Hematopoietic multipotent progenitor cell treated with erythropoietin and hydrocortisone succinate and interleukin-3 and kit ligand, for 15 days (in vitro differentiated cells): ENCODE measurements at regions not wholly inside any gene's neighbourhood (a gene's known extent, or its start where the extent isn't known, plus 50 kb on each side); places are given as distances from the start of the nearest gene placed in this dataset.
"Not testable (repeated sequence)": the region's sequence is repeated elsewhere in the genome, so short reads cannot be mapped to it uniquely, and the experiment has no call there.

Source experiments
- DNase-seq: peaks from one replicate; pipeline ENCODE4 v3.0.0-alpha.2; 2015; ENCODE audit warnings: low spot score

- DNase-seq = no peak
These were observed 54.4 kb upstream of the JAK1 start for GRCh38 chr1:65020774-65021173.

GRCh38 chr1:65021795-65022194 is 55.4 kb upstream of the JAK1 start:
- DNase-seq = no peak

GRCh38 chr1:65022216-65022615 is 55.9 kb upstream of the JAK1 start:
- no peak for DNase-seq

GRCh38 chr1:65025794-65026193 is 59.4 kb upstream of the JAK1 start:
- no peak for DNase-seq

GRCh38 chr1:65026235-65026634 is 59.9 kb upstream of the JAK1 start:
- no peak for DNase-seq

- no peak for DNase-seq
These were observed 61.5 kb upstream of the JAK1 start for GRCh38 chr1:65027666-65028358.

GRCh38 chr1:65029434-65029833 is 63.1 kb upstream of the JAK1 start:
- DNase-seq = not testable (repeated sequence)

GRCh38 chr1:65034879-65035278 is 68.5 kb upstream of the JAK1 start:
- DNase-seq = not testable (repeated sequence)

- no peak for DNase-seq
These were observed 70.3 kb upstream of the JAK1 start for GRCh38 chr1:65036570-65037051.

GRCh38 chr1:65039066-65039465 is 72.7 kb upstream of the JAK1 start:
- no peak for DNase-seq

GRCh38 chr1:65039508-65039907 is 73.2 kb upstream of the JAK1 start:
- DNase-seq = no peak

GRCh38 chr1:65042467-65042866 is 76.1 kb upstream of the JAK1 start:
- no peak for DNase-seq

GRCh38 chr1:65044411-65044810 is 78.1 kb upstream of the JAK1 start:
- no peak for DNase-seq

GRCh38 chr1:65045022-65045817 is 78.9 kb upstream of the JAK1 start:
- no peak for DNase-seq

- no peak for DNase-seq
These were observed 82.0 kb upstream of the JAK1 start for GRCh38 chr1:65048335-65048734.

- DNase-seq = no peak
These were observed 83.8 kb upstream of the JAK1 start for GRCh38 chr1:65049941-65050713.

- no peak for DNase-seq
These were observed 84.4 kb upstream of the JAK1 start for GRCh38 chr1:65050735-65051134.

GRCh38 chr1:65054481-65054880 is 88.1 kb upstream of the JAK1 start:
- DNase-seq = no peak

GRCh38 chr1:65055747-65056146 is 89.4 kb upstream of the JAK1 start:
- DNase-seq = no peak

- DNase-seq = no peak
These were observed 89.9 kb upstream of the JAK1 start for GRCh38 chr1:65056234-65056633.

- DNase-seq = no peak
These were observed 90.5 kb upstream of the JAK1 start for GRCh38 chr1:65056866-65057265.

GRCh38 chr1:65059930-65060538 is 88.0 kb upstream of the AK4 start:
- peak; percentile 68 for DNase-seq
